ENCODE measurements at regions not wholly inside any gene's neighbourhood (a gene's known extent, or its start where the extent isn't known, plus 50 kb on each side); places are given as distances from the start of the nearest gene placed in this dataset.

- no peak overlapping the region for H2AK9ac ChIP-seq (replicated peaks; ENCODE audit: low read depth, low read length, poor library complexity)
- BruUV-seq (replicated peaks) = no TSS peak
- H4K8ac ChIP-seq (ENCODE audit: low read depth in 2 of 2, low read length in 2 of 2) = no peak overlapping the region
- CTCF ChIA-PET = interaction anchor here (0.5 kb wide), 1 partner anchor 176 kb away, joined by 4 read pairs; no protein-coding TSS in a partner anchor
- no peak overlapping the region for H3K56ac ChIP-seq (ENCODE audit: extremely low read depth, insufficient read depth, low read length)
- H2BK20ac ChIP-seq (ENCODE audit: low read depth, low read length) = no peak overlapping the region
- H3K4ac ChIP-seq (ENCODE audit: low read depth, low read length) = no peak overlapping the region
- TF ChIP-seq CTCF (conservative IDR thresholded peaks at IDR 0.05; ENCODE audit: low read depth, low read length) (no peak), MAFK (IDR thresholded peaks at IDR 0.05; ENCODE audit: low read depth, low read length) (no peak), USF2 (IDR thresholded peaks at IDR 0.05; ENCODE audit: low read depth, low read length) (no peak), CHD1 (IDR thresholded peaks at IDR 0.05; ENCODE audit: low read depth, low read length) (no peak), FOS (IDR thresholded peaks at IDR 0.05; ENCODE audit: low read depth, low read length) (no peak), NFE2L2 (IDR thresholded peaks at IDR 0.05; ENCODE audit: low read depth, low read length) (no peak), RAD21 (IDR thresholded peaks at IDR 0.05; ENCODE audit: low read length) (no peak), MAZ (IDR thresholded peaks at IDR 0.05; ENCODE audit: borderline replicate concordance, low read depth, low read length) (no peak), SMC3 (IDR thresholded peaks at IDR 0.05; ENCODE audit: low read depth, low read length) (no peak), POLR2A (IDR thresholded peaks at IDR 0.05; ENCODE audit: low read depth, low read length) (no peak), ELK1 (IDR thresholded peaks at IDR 0.05; ENCODE audit: borderline replicate concordance, low read depth, low read length) (no peak), BHLHE40 (IDR thresholded peaks at IDR 0.05; ENCODE audit: low read depth, low read length) (no peak), MXI1 (IDR thresholded peaks at IDR 0.05; ENCODE audit: borderline replicate concordance, low read depth, low read length) (no peak), RCOR1 (IDR thresholded peaks at IDR 0.05; ENCODE audit: insufficient replicate concordance, low read length) (no peak), RFX5 (IDR thresholded peaks at IDR 0.05; ENCODE audit: low read depth, low read length) (no peak)
- H2AFZ ChIP-seq (replicated peaks; ENCODE audit: low read length, poor library complexity) = no peak overlapping the region
- H4K91ac ChIP-seq (ENCODE audit: insufficient read depth, low read depth, low read length) = no peak overlapping the region
- H3K9ac ChIP-seq (ENCODE audit: low read depth, low read length) = no peak overlapping the region
- dilution Hi-C loops (cut with HindIII; ENCODE audit: low sequenced_read_pairs, unreplicated experiment) (no loop called here), intact Hi-C loops (cut with micrococcal nuclease) (no loop called here), in situ Hi-C loops (cut with MboI; ENCODE audit: low sequenced_read_pairs) (no loop called here)
- H3K4me3 ChIP-seq (ENCODE audit: insufficient read depth, low read depth, low read length) = no peak overlapping the region
- H2BK15ac ChIP-seq (ENCODE audit: low read depth, low read length) = no peak overlapping the region
- no peak overlapping the region for H3K18ac ChIP-seq (ENCODE audit: low read depth, low read length)
- no peak for DNase-seq
- H3K14ac ChIP-seq (replicated peaks; ENCODE audit: low read depth, low read length) = no peak overlapping the region
- POLR2A ChIA-PET (ENCODE audit: unreplicated experiment) = no interaction called here
- ATAC-seq (ENCODE audit: low read depth) = no peak
- WGBS, 2 experiments (ENCODE audit: extremely low coverage in 2 of 2, insufficient read length in 1 of 2) = no CpG with 5 or more reads among the region's 1 CpG
- peaks cover 3% of the 10 kb centered on the region for H3K9me3 ChIP-seq (ENCODE audit: control insufficient read depth, insufficient read depth, low read length)
- no peak overlapping the region for H3K4me2 ChIP-seq (ENCODE audit: low read depth, low read length)
- no peaks in the 10 kb centered on the region for H3K36me3 ChIP-seq (ENCODE audit: control insufficient read depth, insufficient read depth, low read length)
- no peaks in the 10 kb centered on the region for H3K9me1 ChIP-seq (ENCODE audit: insufficient read depth, low read length)
- H2BK5ac ChIP-seq (ENCODE audit: low read depth, low read length, poor library complexity, severe bottlenecking) = no peak overlapping the region
- H2BK120ac ChIP-seq (ENCODE audit: low read depth, low read length) = no peak overlapping the region
- H4K20me1 ChIP-seq (ENCODE audit: insufficient read depth, low read length) = no peaks in the 10 kb centered on the region
- no peak overlapping the region for H2AK5ac ChIP-seq (ENCODE audit: low read depth, low read length)
- no peak overlapping the region for H4K5ac ChIP-seq (ENCODE audit: low read depth, low read length)
- H3K23ac ChIP-seq (ENCODE audit: low read depth, low read length) = no peak overlapping the region
- no peak overlapping the region for H3K27ac ChIP-seq (ENCODE audit: insufficient read depth, low read length)
- no peaks in the 10 kb centered on the region for H3K79me1 ChIP-seq (ENCODE audit: low read depth in 1 of 2, low read length in 2 of 2)
- H3K4me1 ChIP-seq (ENCODE audit: control insufficient read depth, insufficient read depth, low read length) = no peaks in the 10 kb centered on the region
- H3K27me3 ChIP-seq (ENCODE audit: control insufficient read depth, insufficient read depth, low read length) = no peaks in the 10 kb centered on the region
Measured at GRCh38 chr13:103540382-103540765, 474.2 kb upstream of the SLC10A2 start.

All from IMR-90 (cell line).